GM23248 (cell line): ENCODE measurements at regions not wholly inside any gene's neighbourhood (a gene's known extent, or its start where the extent isn't known, plus 50 kb on each side); places are given as distances from the start of the nearest gene placed in this dataset.

Experiments
- EZH2 ChIP-seq: fragments of 200-600 bp; sonication (generic); IDR thresholded peaks from 2 replicates; pipeline ENCODE4 v1.6.1; 2018; ENCODE audit warnings: antibody characterized with exemption, mild to moderate bottlenecking; ENCODE audit not compliant: insufficient read depth, poor library complexity, severe bottlenecking
- EZH2phosphoT487 ChIP-seq: fragments of 200-600 bp; sonication (generic); IDR thresholded peaks from 2 replicates; pipeline ENCODE4 v1.6.1; 2018; ENCODE audit warnings: antibody characterized with exemption, moderate library complexity, mild to moderate bottlenecking, low read depth; ENCODE audit not compliant: insufficient read depth

- TF ChIP-seq EZH2: no peak
- no peak for TF ChIP-seq EZH2phosphoT487
These were observed 318.2 kb downstream of the NUAK1 start for GRCh38 chr12:105820429-105821125.
